Caco-2 (cell line): ENCODE measurements at regions not wholly inside any gene's neighbourhood (a gene's known extent, or its start where the extent isn't known, plus 50 kb on each side); places are given as distances from the start of the nearest gene placed in this dataset.

Experiments used
- BruUV-seq: library from RNA; stranded (reverse); fragments of 400-500 nt; replicated peaks from 2 replicates; lab custom pipeline; 2021; lab: Mats Ljungman, UMichigan
- CTCF ChIA-PET: fragments of 300-600 bp; sonication (Branson Sonifier 250); formaldehyde crosslinking; loops from one replicate; lab custom pipeline; 2022; ENCODE audit warnings: antibody characterized with exemption; lab: Charles Lee
- POLR2A ChIA-PET: fragments of 300-600 bp; sonication (Branson Sonifier 250); formaldehyde crosslinking; loops from one replicate; lab custom pipeline; 2022; ENCODE audit warnings: antibody characterized with exemption; lab: Charles Lee
- DNase-seq, 2 experiments: peaks; one replicate each; pipeline versions ENCODE4 v3.0.0 to v3.0.0-alpha.2; 2020 to 2022
- H3K27me3 ChIP-seq: replicated peaks from 2 replicates; pipeline ENCODE4 v1.6.0; 2011; ENCODE audit warnings: low read length; ENCODE audit not compliant: control insufficient read depth, insufficient read depth
- H3K36me3 ChIP-seq: 2 replicates; pipeline ENCODE4 v1.5.1; 2011; ENCODE audit warnings: low read length; ENCODE audit not compliant: control insufficient read depth, insufficient read depth
- H3K4me1 ChIP-seq: fragments of 250-450 bp; sonication (Bioruptor Pico); 2 replicates; pipeline ENCODE4 v1.5.1; 2020; ENCODE audit warnings: mild to moderate bottlenecking
- H3K4me3 ChIP-seq: 2 replicates; pipeline ENCODE4 v1.5.1; 2011; ENCODE audit warnings: low read depth, mild to moderate bottlenecking, control low read depth, low read length
- H3K9me3 ChIP-seq: fragments of 250-450 bp; sonication (Bioruptor Pico); 2 replicates; pipeline ENCODE4 v1.5.1; 2020; ENCODE audit warnings: mild to moderate bottlenecking, moderate library complexity
- H3K27ac Mint-ChIP-seq: one replicate; pipeline ENCODE4 v1.8.0; 2022; ENCODE audit warnings: mixed read lengths; ENCODE audit not compliant: unreplicated experiment
- H3K27me3 Mint-ChIP-seq: one replicate; pipeline ENCODE4 v1.8.0; 2022; ENCODE audit warnings: mixed read lengths; ENCODE audit not compliant: insufficient read depth, unreplicated experiment
- H3K36me3 Mint-ChIP-seq: one replicate; pipeline ENCODE4 v1.8.0; 2022; ENCODE audit warnings: mild to moderate bottlenecking, mixed read lengths; ENCODE audit not compliant: insufficient read depth, unreplicated experiment
- H3K4me1 Mint-ChIP-seq: one replicate; pipeline ENCODE4 v1.8.0; 2022; ENCODE audit warnings: low read depth, mixed read lengths; ENCODE audit not compliant: unreplicated experiment
- H3K4me3 Mint-ChIP-seq: one replicate; pipeline ENCODE4 v1.8.0; 2022; ENCODE audit warnings: mild to moderate bottlenecking, moderate library complexity, mixed read lengths; ENCODE audit not compliant: unreplicated experiment
- H3K9me3 Mint-ChIP-seq: one replicate; pipeline ENCODE4 v1.8.0; 2022; ENCODE audit warnings: mixed read lengths; ENCODE audit not compliant: unreplicated experiment
- CTCF ChIP-seq, 2 experiments: fragments of 200-600 bp in 1 of 2; IDR thresholded peaks; 1 replicate in 1 of 2; 2 replicates in 1 of 2; pipeline versions ENCODE4 v1.5.1 to v1.8.0; 2011 to 2022; ENCODE audit warnings: antibody characterized with exemption in 1 of 2, control low read depth in 1 of 2, inconsistent platforms in 1 of 2, low read depth in 1 of 2, low read length in 1 of 2, mild to moderate bottlenecking in 1 of 2, moderate library complexity in 1 of 2; ENCODE audit not compliant: insufficient read depth in 1 of 2, severe bottlenecking in 1 of 2, unreplicated experiment in 1 of 2
- intact Hi-C: fragments of 100-400 bp; cut with micrococcal nuclease; formaldehyde crosslinking; loops from one replicate; pipeline ENCODE4 v1.10.0; 2022; ENCODE audit not compliant: unreplicated experiment

- Mint-ChIP-seq H3K9me3 (peaks cover 12% of the 10 kb centered on the region), H3K27me3 (peaks cover 15% of the 10 kb centered on the region), H3K4me1 (no peaks in the 10 kb centered on the region), H3K36me3 (no peaks in the 10 kb centered on the region), H3K4me3 (no peak overlapping the region), H3K27ac (no peak overlapping the region)
- ChIA-PET CTCF (no interaction called here), POLR2A (no interaction called here)
- TF ChIP-seq CTCF (IDR thresholded peaks at IDR 0.05; ENCODE audit: insufficient read depth in 1 of 2, low read depth in 1 of 2, low read length in 1 of 2, severe bottlenecking in 1 of 2, unreplicated experiment in 1 of 2), result no peak
- BruUV-seq, result no TSS peak
- DNase-seq, result peak in 1 of 2 experiments; percentile 27
- Histone ChIP-seq H3K4me3 (no peak overlapping the region), H3K4me1 (no peaks in the 10 kb centered on the region), H3K36me3 (no peaks in the 10 kb centered on the region), H3K9me3 (no peaks in the 10 kb centered on the region), H3K27me3 (no peaks in the 10 kb centered on the region)
- intact Hi-C loops, result no loop called here
Measured at GRCh38 chr20:24769878-24770627, 179.0 kb upstream of the CST7 start.

- Mint-ChIP-seq H3K36me3 (no peaks in the 10 kb centered on the region), H3K4me3 (no peak overlapping the region), H3K27ac (no peak overlapping the region), H3K27me3 (peaks cover 15% of the 10 kb centered on the region), H3K9me3 (peaks cover 17% of the 10 kb centered on the region), H3K4me1 (no peaks in the 10 kb centered on the region)
- CTCF ChIA-PET, result no interaction called here
- H3K27me3 ChIP-seq, result no peaks in the 10 kb centered on the region
- TF ChIP-seq CTCF (IDR thresholded peaks at IDR 0.05; ENCODE audit: insufficient read depth in 1 of 2, low read depth in 1 of 2, low read length in 1 of 2, severe bottlenecking in 1 of 2, unreplicated experiment in 1 of 2), result no peak
- H3K4me3 ChIP-seq, result no peak overlapping the region
- POLR2A ChIA-PET, result no interaction called here
- DNase-seq, result peak in 1 of 2 experiments; percentile 9
- no peaks in the 10 kb centered on the region for H3K36me3 ChIP-seq
- H3K9me3 ChIP-seq, result peaks cover 7% of the 10 kb centered on the region; the same call in 1 of the 2 replicates
- intact Hi-C loops, result no loop called here
- no peaks in the 10 kb centered on the region for H3K4me1 ChIP-seq
- no TSS peak for BruUV-seq
Measured at GRCh38 chr20:24770628-24771541, 178.2 kb upstream of the CST7 start.

- intact Hi-C loops, result no loop called here
- POLR2A ChIA-PET, result no interaction called here
- DNase-seq, result peak in 1 of 2 experiments; percentile 26
- no peaks in the 10 kb centered on the region for H3K4me1 ChIP-seq
- TF ChIP-seq CTCF (IDR thresholded peaks at IDR 0.05; ENCODE audit: insufficient read depth in 1 of 2, low read depth in 1 of 2, low read length in 1 of 2, severe bottlenecking in 1 of 2, unreplicated experiment in 1 of 2), result no peak
- no peaks in the 10 kb centered on the region for H3K27me3 ChIP-seq
- peaks cover 8% of the 10 kb centered on the region; the same call in 1 of the 2 replicates for H3K9me3 ChIP-seq
- H3K36me3 ChIP-seq, result no peaks in the 10 kb centered on the region
- H3K27ac Mint-ChIP-seq, result no peak overlapping the region
- no peak overlapping the region for H3K4me3 Mint-ChIP-seq
- BruUV-seq, result no TSS peak
- no peaks in the 10 kb centered on the region for H3K4me1 Mint-ChIP-seq
- CTCF ChIA-PET, result no interaction called here
- peaks cover 22% of the 10 kb centered on the region for H3K27me3 Mint-ChIP-seq
- H3K9me3 Mint-ChIP-seq, result peaks cover 17% of the 10 kb centered on the region
- no peak overlapping the region for H3K4me3 ChIP-seq
- H3K36me3 Mint-ChIP-seq, result no peaks in the 10 kb centered on the region
Measured at GRCh38 chr20:24771542-24772061, 177.5 kb upstream of the CST7 start.
